GM20431 (cell line): ENCODE measurements at regions not wholly inside any gene's neighbourhood (a gene's known extent, or its start where the extent isn't known, plus 50 kb on each side); places are given as distances from the start of the nearest gene placed in this dataset.

Experiments used
- in situ Hi-C: fragments of 300-500 bp; cut with MseI, MboI; formaldehyde crosslinking; loops from one replicate; pipeline ENCODE4 v1.15.0; 2020; ENCODE audit warnings: low sequenced_read_pairs; ENCODE audit not compliant: unreplicated experiment

DNA sequence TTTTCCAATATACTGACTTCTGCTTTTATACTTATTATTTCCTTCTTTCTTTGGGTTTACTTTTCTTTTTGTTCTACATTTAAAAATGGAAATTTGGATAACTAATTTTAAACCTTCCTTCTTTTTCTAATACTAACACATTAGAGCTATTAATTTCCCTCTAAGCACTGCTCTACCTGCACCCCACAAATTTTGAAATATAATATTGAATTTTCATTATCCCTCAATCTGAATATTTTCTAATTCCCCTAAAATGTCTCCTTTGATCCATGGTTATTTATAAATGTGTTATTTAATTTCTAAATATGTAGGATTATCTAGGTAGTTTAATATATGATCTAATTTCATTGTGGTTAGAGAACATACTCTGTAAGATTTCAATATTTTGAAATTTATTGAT lies 63.4 kb upstream of the LGALSL start:
- in situ Hi-C loops = no loop called here

DNA sequence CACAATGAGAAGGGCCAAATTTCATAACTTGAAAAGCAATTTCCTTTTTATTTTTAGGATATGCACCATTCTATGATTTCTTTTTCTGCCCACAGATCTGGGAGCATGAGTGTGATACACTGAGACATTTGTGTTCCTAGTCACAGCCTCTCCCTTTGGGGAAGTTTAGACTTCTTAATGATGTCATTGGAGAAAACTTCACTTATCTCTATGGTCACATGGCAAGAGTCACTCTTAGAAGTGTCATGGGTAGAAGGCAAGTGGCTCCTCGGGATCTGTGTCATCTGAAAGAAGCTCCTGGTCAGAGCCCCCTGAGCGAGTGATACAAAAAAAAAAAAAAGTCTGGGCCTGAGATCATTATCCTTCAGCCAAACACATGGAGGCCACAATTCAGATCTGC lies 62.5 kb upstream of the LGALSL start:
- in situ Hi-C loops = no loop called here

DNA sequence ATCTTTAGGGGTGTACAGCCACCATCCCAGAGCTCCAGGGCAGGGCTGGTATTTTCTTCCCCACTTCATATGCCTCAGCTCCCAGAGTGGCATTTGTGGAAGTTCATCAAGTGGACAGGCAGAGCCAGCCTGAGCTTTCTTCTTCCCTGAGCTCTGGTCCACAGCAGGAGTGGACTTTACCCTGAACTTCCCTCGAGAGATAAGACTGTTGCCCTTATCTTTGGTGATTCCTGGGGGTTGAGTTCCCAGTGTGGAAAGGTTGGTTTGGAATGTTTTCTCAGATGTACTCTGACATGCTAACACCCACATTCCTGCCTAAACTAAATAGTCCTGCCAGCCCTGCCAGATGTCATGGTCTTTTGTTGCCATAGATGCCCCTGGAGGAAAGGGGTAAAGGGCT lies 62.0 kb upstream of the LGALSL start:
- in situ Hi-C loops = no loop called here

DNA sequence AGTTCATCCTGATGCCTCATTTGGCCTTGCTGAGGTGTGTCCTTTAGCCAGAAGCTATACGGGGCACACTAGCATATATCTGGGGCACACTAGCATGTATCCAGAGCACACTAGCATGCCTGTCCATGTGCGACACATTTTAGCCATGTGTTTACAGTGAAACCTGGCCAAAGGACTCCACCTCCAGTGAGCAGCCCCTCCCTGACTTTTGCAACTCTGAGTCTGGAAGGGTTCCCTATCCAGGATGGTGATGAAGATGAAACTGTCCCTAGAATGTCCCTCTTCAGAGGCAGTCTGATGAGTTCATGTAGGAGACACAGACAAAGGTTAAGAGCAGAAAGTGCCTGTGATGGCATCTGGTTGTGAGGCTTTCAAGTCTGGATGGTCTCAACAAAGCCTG lies 61.4 kb upstream of the LGALSL start:
- in situ Hi-C loops = no loop called here

DNA sequence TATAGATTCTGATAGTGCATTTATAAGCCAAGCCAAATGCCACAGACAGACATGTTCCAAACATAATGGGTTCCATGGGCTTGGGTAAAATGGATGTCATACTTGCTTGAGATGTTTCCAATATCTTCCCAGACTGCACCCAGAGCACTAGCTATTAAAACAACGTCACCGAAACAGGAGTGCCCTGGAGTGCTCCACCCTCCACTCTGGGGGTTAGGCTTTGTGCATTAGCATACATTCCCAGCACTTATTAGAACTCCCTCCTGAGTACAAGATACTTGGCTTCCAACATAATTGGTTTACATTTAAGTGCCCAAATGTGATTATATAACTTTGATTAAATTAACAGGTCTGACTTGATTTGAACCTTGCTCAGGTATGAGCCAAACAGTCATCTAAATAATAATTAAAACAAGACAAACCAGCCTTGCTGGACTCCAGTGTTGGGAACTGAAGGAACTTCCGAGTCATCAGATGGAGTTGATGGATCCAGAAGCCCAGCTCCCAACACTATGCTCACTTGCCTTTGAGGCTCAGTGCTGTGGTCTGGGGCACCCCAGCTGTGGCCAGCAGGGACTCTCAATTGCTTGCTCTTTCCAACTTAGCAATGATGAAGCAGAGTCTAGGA lies 60.5 kb upstream of the LGALSL start:
- in situ Hi-C loops = no loop called here

DNA sequence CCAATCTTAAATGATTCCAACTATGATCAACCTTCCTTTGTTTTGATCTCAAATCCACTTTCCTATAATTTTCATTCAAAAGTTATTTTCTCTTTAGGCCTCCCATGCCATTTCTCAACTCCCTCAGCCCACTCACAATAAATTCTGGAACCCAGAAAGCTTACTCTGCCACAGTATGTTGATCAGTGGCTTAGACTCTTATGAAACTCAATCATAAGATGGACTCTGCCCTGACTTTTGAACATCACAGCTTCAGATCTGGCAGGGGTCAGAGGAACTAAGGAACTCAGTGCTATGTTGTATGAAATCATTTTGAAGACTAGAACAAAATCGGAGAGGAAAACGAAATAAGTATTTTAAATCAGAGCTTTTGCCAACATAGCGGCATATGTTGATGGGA lies 59.8 kb upstream of the LGALSL start:
- in situ Hi-C loops = no loop called here

DNA sequence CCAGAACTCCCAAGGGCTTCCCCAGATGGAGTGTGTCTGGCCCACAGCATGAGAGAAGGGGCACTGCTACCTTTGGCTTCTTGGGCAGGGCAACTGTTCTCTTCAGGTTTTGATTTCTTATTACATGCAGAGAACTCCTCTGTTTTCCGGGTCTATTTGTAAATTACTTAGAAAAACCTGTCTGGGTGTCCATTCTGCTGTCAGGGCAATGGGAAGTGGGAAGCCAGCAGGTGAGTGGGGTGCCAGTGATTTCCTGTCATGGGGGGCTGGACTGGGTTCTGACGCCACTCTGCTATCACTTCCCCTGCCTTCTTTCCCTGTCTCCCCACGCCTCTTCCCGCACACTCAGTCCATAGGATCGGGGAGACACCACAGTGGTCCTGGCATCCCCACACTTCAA lies 58.0 kb upstream of the LGALSL start:
- in situ Hi-C loops = no loop called here

DNA sequence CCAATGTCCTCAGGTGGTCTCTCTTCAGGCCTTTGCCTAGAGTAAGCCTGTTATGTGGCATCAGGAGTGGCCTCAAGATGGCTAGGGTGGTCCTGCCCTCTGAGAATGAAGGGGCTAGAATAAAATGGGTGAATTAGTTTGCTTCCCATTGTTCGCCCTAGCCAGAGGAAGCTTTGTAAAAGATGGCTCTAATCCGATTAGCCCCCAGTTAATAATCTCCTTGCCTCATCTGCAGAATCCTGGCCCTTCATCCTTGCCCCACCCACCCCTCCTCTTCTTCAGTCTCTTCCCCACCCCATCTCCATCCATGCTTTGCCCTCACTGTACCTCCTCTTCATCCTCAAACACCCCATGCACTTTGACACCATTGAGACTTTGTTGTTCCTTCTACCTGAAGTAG lies 57.4 kb upstream of the LGALSL start:
- in situ Hi-C loops = no loop called here

DNA sequence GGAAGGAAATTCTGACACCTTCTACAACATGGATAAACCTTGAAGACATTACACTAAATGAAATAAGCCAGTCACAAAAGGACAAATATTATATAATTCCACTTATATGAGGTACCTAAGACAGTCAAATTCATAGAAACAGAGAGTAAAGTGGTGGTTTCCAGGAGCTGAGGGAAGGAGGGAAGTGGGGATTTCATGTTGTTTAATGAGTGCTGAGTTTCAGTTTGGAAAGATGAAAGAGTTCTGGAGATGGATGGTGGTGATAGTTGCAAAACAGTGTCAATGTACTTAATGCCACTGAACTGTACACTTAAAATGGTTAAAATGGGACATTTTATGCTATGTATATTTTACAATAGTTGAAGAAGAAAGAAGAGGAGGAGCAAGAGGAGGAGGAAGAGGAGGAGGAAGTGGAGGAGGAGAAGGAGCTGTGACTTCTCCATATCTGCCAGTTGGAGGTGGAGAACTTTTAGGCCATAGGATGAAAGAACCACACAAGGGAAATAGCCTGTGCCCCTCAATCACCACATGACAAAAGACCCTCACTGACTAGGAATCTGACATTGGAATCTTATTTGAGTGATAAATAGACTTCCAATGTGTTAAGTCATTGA lies 55.3 kb upstream of the LGALSL start:
- in situ Hi-C loops = no loop called here

DNA sequence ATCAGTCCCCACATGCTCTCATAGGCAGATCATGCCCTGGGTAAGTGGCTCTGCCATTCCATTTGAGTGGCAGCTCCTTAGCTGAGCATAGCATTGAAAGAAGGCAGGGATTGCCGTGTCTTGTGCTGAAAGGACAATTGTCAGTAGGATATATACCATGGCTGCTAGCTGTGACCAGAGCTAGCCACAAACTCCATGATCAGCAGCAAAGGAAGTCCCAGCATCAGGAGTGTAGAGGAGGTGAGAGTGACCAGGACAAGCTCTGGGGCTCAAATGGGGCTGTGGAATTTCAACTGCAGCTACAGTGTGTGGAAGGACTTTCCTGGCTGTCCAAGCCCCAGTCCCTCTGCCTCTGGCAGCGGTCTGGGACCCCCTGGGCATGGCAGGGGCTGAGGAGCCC lies 54.4 kb upstream of the LGALSL start:
- in situ Hi-C loops = no loop called here

DNA sequence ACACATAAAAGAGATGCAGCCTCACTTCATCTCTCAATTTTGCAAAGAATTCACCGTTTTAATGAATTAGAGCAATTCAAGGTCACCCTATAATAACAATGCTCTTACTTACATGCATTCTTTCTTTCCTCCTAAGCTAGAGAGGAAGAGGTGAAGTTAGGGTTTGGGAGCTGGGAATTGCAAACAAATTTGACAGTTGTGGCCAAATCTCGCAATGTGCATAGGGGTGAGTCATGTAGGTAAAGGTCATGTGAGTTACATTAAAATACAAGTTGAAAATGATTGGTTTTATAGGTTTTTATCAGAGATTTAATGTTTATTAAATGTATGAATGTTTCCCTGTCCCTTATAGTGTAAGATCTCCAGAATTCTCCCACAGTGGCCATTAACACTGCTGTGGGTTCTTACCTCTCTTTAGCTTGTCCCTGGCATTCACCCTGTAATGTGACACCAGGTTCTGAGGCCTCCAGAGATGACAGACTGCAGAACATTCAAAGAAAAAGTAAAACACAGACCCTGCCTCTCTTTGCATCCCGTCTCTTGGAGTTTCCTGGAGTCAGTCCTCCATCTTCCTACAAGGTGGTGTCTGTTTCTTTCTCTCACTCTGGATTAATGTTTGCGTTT lies 53.7 kb upstream of the LGALSL start:
- in situ Hi-C loops = no loop called here

DNA sequence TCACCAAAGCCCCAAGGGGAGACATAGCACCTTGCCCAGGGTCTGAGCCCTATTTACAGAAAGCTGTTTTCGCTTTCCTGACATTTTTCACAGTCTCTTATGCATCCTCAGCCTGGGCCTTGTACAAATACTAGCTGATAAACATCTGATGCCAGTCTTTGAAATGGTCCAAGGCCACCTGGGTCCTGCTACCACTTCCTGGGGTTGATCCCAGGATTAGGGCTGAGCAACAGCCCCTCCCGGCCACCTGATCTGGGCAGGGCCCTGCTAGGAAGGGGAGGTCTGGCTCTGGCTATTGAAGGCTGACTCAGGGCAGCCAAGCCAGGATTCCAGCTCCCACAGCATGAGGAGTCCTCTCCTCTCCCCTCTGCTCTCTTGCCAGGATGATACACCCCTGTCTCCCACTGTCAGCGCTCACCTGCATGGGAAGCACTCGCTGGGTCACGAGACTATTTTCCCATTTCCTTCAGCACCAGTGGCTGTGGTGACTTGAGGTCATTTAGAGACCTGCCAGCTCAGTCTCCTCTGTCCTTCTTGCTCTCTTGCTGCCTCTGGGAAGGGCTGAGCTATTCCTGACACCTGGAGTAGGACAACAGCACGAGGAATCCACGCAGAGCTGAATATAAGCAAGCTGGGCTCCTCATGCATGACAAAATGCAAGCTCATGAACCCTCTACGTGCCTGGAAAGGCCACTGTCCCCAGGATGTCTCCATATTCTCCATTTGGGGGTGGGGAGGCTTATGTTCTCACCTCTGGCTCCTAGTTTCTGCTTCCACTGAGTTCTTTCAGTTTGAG lies 53.0 kb upstream of the LGALSL start:
- in situ Hi-C loops = no loop called here

DNA sequence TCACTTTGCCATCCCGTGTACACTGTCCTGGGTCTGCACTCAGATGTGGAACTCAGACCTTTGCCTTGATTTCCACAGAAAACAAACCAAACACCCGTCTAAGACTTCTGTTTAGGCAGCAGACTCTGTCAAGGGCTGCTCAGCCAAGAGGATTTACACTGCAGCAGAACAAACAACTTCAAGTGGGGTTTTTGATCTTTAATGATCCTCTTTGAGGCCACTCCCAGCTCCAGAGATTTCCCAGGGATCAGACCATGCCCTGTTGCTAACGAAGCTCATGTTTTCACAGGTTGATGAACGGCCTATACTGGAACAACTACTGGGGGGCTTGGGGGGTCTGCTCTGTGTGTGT lies 52.5 kb upstream of the LGALSL start:
- in situ Hi-C loops = no loop called here

DNA sequence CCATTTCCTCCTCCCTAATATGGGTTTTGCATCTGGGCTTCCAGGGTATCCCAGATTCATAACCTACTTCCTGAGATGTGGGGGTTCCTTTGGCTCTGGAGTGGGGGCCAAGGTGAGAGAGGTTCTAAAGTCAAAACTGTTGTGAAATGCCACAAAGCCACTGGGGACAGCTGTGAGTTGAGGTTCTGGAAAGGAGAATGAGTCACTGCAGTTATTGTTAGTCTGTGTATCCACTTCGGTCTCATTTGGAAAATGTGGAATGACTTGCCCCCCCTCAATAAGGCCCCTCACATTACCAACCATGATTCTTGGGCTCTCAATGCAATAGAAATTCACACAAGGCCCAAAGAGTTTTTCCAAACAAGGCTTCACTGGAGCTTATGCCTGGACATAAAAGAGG lies 51.1 kb upstream of the LGALSL start:
- in situ Hi-C loops = no loop called here

DNA sequence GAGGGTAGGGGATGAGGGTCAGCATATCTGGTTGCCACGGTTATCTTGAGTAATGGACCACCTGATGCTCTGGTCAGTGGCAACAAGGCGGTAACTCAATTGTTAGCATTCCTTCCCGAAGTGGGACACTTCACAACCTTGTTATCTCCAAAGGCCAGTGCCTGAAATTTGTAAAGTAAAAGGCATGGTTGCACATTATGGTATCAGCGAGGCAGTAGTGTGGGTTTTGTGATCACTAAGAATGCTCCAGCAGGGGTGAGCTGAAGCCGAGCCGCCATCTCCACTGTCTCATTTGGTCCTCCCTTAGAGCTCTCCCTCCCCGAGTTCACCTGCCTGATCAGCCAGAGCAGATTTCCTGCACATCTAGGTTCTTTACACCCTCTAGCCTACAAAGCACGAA lies 50.5 kb upstream of the LGALSL start:
- in situ Hi-C loops = no loop called here

DNA sequence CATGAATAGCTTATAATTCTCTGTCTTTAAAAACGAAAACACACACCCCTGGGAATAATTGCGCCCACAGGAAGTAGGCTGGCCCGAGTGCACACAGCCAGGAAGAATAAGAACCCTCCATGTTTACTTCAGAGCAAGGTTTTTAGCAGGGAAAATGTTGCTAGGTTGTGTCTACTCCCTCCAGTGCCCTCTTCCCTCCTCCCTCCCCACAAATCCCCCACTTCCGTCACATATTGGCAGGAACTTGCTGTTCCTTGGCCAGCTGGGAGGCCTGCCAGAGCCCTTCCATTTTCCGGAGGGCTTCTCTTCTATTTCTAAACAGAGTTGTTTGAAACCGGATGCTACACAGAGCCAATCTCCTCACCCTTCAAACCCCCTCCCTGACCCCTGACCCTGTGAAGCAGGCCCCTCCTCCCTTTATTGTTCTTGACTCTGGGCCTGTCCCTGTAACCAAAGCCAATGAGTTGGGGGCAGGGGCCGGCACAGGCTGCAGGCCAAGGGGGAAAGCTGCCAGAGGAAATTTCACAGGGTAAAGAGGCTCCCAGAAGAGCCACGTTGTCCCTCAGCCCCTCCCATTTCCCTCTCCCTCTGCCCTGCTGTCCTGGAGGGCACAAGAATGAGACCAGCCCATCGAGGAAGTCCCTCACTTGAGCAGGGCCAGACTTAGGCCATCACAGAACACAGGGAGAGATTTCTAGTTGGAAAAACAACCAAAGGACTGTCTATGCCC lies 49.8 kb upstream of the LGALSL start:
- in situ Hi-C loops = no loop called here
